Occipital lobe (tissue), 1 donor: ENCODE measurements at regions not wholly inside any gene's neighbourhood (a gene's known extent, or its start where the extent isn't known, plus 50 kb on each side); places are given as distances from the start of the nearest gene placed in this dataset.
"Not testable (repeated sequence)": the region's sequence is repeated elsewhere in the genome, so short reads cannot be mapped to it uniquely, and the experiment has no call there.

Experiments used
- DNase-seq: peaks from one replicate; lab custom pipeline; 2025; lab: John Stamatoyannopoulos, UW

DNA sequence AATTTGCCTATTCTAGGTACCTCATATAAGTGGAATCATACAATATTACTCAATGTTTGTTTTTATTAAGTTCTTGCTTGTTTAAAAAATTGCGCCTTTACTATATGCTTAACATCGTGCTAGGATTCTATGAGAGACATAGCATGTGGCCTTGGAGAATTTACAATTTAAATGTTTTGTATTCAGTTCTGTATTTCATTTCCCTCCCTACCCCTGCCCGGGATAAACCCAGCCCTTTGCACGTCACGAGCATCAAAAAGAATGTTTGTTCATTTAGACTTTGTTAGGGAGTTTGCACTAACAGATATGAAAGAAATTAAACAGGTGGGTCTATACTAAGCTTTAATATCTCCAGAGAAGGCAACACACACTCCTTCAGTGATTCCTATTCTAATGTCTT is 75.7 kb downstream of the C18orf54 start:
- DNase-seq = no peak

GRCh38 chr18:54433857-54434256 is 76.2 kb downstream of the C18orf54 start:
- DNase-seq = no peak

- no peak for DNase-seq
Observed at GRCh38 chr18:54434453-54434852, 76.7 kb downstream of the C18orf54 start.

GRCh38 chr18:54436501-54436900 is 78.8 kb downstream of the C18orf54 start:
- DNase-seq = no peak

GRCh38 chr18:54440292-54440691 is 82.6 kb downstream of the C18orf54 start:
- no peak for DNase-seq

- DNase-seq = peak; percentile 9
Observed at GRCh38 chr18:54444319-54444914, 86.7 kb downstream of the C18orf54 start.

DNA sequence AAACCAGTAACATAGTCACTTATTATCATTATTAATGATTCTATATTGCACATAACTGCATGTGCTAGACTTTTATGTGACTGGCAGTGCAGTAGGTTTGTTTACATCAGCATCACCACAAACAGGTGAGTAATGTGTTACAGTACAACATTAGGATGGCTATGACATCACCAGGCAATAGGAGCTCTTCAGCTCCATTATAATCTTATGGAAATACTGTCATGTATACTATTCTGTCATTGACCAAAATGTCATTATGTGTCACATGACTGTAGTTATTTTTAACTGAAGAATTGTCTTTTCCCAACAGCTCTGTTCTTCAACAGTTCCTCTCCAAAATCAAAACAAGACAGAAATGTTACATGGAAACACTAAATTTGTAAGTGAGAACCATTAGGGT is 96.3 kb downstream of the C18orf54 start:
- no peak for DNase-seq

- DNase-seq = no peak
Observed at GRCh38 chr18:54465502-54465901, 107.8 kb downstream of the C18orf54 start.

- DNase-seq = no peak
Observed at GRCh38 chr18:54466248-54467005, 108.7 kb downstream of the C18orf54 start.

DNA sequence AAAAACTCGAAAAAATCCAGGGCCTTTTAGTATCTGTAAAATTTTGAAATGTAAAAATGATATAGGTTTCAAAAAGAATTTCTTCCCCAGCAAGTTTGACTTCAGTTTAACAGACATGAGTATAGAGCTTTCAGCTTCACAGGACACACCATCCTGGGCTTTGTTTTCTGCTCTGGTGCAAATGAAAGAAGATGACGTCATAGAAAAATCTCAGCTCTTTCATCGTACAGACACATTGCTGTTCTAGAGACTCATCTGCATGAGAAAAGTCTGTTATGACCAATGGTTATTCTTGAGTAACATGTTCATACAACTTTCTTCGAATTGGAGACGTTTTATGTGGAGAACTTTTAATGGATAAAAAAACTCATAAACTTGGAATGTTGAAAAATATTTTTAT is 111.7 kb upstream of the DYNAP start:
- DNase-seq = no peak

DNA sequence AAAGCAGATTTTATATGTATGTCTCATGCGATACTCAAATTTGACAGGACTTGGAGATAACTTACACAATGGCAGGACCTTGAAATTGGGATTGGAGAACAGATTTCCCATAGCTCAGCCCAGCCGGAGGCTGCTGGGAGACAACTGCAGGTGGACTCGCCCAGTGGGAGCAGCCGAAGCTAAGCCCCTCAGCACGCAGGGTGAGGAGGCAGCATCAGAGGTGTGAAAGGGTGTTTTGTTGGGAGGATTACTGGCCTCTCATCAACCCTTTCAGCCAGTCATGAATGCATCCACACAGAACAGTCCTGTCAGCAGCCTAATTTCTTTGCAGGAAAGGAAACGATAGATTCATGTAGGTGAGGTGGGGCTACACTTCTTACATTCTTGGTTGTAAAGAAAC is 110.4 kb upstream of the DYNAP start:
- no peak for DNase-seq

- not testable (repeated sequence) for DNase-seq
Observed at GRCh38 chr18:54502451-54502850, 88.6 kb upstream of the DYNAP start.

DNA sequence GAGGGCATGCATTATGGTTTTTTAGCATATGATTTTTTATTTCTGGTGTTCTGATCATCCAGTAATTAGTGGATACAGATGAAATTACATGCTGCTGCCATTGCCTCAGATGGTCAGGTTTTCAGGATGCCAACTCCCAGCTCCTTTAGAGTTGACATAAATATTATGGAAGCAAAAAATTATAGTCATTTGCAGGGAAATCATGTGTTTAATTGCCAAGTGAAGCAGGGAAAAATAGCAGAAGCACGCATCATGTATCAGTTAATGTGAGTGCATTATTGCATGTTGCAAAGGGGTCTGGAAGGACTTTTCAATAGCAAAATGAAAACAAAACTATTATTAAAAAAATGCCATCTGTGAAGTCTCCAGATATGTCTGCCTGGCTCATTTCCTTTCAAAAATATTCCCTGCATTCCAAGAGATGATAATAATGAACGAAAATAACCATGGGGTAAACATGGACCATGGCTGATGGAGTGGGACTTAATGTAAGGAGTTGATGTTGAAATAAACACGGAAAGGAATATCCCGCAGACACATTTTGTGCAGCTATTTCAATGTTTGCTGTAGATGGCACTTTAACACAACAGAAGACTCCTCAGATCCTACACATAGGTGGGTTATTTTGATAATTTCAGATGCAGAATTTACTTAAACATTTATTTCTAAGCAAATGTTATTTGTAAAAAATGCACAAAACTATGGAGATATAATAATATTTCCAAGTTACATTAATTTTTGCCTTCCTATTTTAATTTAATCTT is 87.7 kb upstream of the DYNAP start:
- DNase-seq = no peak

- DNase-seq = no peak
Observed at GRCh38 chr18:54506516-54507261, 84.4 kb upstream of the DYNAP start.

DNA sequence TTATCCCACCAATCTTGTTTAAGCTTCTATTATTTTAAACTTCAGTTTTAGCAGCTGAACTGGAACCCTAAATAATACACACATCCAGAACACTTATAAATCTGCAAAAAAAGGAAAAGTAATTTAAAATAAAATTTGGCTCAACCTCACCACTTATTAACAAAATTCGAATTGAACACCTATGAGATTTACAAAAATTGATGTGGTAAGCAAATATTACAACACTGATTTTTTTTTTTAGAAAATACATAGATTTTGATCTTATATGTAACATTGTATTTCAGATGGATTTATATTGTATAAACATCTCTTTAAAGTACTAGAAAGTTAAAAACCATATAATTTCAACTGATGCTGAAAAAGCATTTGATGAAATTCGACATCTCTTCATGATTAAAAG is 81.3 kb upstream of the DYNAP start:
- no peak for DNase-seq

GRCh38 chr18:54515149-54515548 is 75.9 kb upstream of the DYNAP start:
- DNase-seq = no peak

DNA sequence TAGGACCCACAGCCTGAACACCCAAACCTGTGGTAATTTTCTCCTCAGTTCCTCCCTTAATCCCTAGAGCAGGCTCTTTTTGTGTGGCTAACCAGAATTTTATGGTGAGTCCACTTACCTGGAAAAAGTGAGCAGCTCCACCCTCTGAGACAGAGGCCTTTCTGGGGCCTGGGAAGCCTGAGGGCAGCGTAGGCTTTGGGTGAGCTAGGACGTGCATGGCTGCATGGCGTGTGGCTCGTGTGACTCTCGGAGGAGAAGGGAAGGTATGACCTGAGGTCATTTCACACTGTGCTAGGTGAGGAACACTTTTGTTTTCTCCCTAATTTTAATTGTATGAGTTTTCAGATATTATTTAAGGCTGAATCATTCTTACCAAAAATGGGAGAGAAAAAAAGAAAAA is 73.5 kb upstream of the DYNAP start:
- no peak for DNase-seq

DNA sequence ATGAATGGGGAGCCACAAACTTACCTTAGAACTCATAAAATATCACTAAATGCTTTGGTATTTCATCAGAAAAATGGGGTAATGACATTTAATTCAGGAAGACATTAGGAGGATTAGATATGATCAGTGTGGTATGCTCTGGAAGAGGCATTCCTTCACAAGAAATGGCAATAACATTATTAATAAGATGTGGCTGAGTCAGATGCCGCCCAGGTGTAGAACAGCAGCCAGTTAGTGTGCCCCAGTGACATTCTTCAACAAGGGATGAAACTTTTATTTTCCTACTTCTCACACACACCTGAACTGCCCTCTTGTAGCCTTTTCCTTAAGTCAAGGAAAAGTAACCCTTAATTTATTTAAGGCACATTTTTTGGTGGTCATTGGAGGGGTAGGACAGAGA is 69.2 kb upstream of the DYNAP start:
- DNase-seq = no peak

- no peak for DNase-seq
Observed at GRCh38 chr18:54528942-54529376, 62.1 kb upstream of the DYNAP start.

DNA sequence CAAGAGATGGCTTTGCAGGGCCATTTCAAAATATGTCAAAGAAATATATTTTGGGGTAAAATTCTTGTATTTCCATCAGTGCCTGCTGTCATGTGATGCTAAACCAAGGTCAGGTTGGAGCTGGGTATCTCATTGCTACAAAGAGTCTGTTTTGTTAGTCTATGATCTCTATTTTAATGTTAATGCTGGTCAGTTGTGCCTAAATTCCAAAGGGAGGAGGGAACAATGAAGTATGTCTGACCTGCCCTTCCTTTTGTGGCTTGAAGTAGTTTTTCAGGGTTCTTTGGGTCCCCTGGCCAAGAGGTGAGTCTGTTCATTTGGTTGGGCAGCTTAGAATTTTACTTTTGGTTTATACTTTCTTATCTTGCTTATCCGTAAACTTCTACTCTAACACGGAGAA is 61.6 kb upstream of the DYNAP start:
- DNase-seq = no peak

GRCh38 chr18:54530285-54530684 is 60.8 kb upstream of the DYNAP start:
- DNase-seq = no peak
